Neural cell (in vitro differentiated cells): ENCODE measurements at regions not wholly inside any gene's neighbourhood (a gene's known extent, or its start where the extent isn't known, plus 50 kb on each side); places are given as distances from the start of the nearest gene placed in this dataset.

Source experiments
- EP300 ChIP-seq: fragments of 450-650 bp; conservative IDR thresholded peaks from 2 replicates; pipeline ENCODE4 v1.6.1; 2014; ENCODE audit warnings: antibody characterized with exemption, mild to moderate bottlenecking, moderate library complexity; ENCODE audit not compliant: poor library complexity, severe bottlenecking
- EZH2 ChIP-seq: fragments of 200-600, 300-800 bp; shearing (Covaris generic), sonication (generic); IDR thresholded peaks from 2 replicates; pipeline ENCODE4 v1.6.1; 2014; ENCODE audit warnings: antibody characterized with exemption, low read length, borderline replicate concordance, mild to moderate bottlenecking; ENCODE audit not compliant: insufficient read depth, poor library complexity, severe bottlenecking
- POLR2AphosphoS5 ChIP-seq: IDR thresholded peaks from 2 replicates; pipeline ENCODE4 v1.6.1; 2012
- TAF1 ChIP-seq: IDR thresholded peaks from 2 replicates; pipeline ENCODE4 v1.6.1; 2012; ENCODE audit warnings: low read depth
- TF ChIP-seq, protein P1 (sequence below): fragments of 450-650 bp; IDR thresholded peaks from 2 replicates; pipeline ENCODE4 v1.5.1; 2014; ENCODE audit warnings: antibody characterized with exemption, mild to moderate bottlenecking, moderate library complexity; ENCODE audit not compliant: poor library complexity, severe bottlenecking

DNA sequence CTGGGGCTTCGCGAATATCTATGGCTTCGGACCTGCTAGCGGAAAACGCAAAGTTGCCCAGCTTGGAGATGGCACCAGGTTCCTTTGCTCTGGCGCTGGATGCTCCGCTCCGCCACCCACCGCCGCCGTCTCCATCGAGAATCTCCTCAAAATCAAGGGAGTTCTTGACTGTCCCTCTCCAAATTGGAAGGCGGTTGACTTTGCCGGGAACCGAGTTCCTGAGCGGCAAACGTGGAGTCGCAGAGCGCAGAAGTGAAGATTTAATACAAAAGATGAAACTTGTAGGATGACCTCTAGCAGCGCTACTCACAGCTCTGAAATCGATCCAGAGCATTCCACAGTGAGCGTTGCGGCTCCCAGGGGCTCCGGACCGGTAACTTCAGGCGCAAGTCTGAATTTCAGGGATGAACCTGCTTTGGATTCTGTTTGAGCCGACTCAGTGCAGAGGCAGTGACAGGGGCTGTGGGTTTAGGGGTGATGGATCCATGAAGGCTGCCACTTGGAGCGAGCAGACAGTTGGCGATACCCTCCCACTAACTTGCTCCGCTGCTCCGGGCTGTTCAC, 1641.5 kb upstream of the C9orf72 start:
- TF ChIP-seq, protein P1, sequence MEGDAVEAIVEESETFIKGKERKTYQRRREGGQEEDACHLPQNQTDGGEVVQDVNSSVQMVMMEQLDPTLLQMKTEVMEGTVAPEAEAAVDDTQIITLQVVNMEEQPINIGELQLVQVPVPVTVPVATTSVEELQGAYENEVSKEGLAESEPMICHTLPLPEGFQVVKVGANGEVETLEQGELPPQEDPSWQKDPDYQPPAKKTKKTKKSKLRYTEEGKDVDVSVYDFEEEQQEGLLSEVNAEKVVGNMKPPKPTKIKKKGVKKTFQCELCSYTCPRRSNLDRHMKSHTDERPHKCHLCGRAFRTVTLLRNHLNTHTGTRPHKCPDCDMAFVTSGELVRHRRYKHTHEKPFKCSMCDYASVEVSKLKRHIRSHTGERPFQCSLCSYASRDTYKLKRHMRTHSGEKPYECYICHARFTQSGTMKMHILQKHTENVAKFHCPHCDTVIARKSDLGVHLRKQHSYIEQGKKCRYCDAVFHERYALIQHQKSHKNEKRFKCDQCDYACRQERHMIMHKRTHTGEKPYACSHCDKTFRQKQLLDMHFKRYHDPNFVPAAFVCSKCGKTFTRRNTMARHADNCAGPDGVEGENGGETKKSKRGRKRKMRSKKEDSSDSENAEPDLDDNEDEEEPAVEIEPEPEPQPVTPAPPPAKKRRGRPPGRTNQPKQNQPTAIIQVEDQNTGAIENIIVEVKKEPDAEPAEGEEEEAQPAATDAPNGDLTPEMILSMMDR, result no peak
- TF ChIP-seq TAF1 (no peak), EZH2 (no peak), POLR2AphosphoS5 (no peak), EP300 (no peak)
